Vagina (tissue), 2 donors: ENCODE measurements at regions not wholly inside any gene's neighbourhood (a gene's known extent, or its start where the extent isn't known, plus 50 kb on each side); places are given as distances from the start of the nearest gene placed in this dataset.

Experiments used
- DNase-seq, 2 donors: peaks; one replicate each; pipeline ENCODE4 v3.0.0-alpha.2; 2017; ENCODE audit errors: extremely low spot score in 2 of 2
- H3K27ac ChIP-seq: fragments of 200-600 bp; sonication (generic); one replicate; pipeline ENCODE4 v1.5.1; 2019
- H3K27me3 ChIP-seq: fragments of 200-600 bp; sonication (generic); one replicate; pipeline ENCODE4 v1.5.1; 2019
- H3K36me3 ChIP-seq, 2 donors: fragments of 200-600 bp; sonication (generic); one replicate each; pipeline ENCODE4 v1.5.1; 2017 to 2019
- H3K4me1 ChIP-seq: fragments of 200-600 bp; sonication (generic); one replicate; pipeline ENCODE4 v1.5.1; 2019
- H3K4me3 ChIP-seq, 2 donors: fragments of 200-600 bp; sonication (generic); 1 replicate in 1 of 2; 2 replicates in 1 of 2; pipeline ENCODE4 v1.5.1; 2016 to 2019
- H3K9me3 ChIP-seq: fragments of 200-600 bp; sonication (generic); one replicate; pipeline ENCODE4 v1.5.1; 2019
- CTCF ChIP-seq, 3 experiments: fragments of 450-650 bp in 2 of 3; fragments of 200-600 bp in 1 of 3; sonication (generic) in 1 of 3; IDR thresholded peaks; one replicate each; pipeline ENCODE4 v1.5.1; 2017 to 2019; ENCODE audit warnings: antibody characterized with exemption in 3 of 3, mild to moderate bottlenecking in 2 of 3, moderate library complexity in 2 of 3
- POLR2A ChIP-seq, 2 donors: fragments of 450-650 bp; IDR thresholded peaks; one replicate each; pipeline ENCODE4 v1.6.1; 2017; ENCODE audit warnings: antibody characterized with exemption in 2 of 2, mild to moderate bottlenecking in 2 of 2, moderate library complexity in 2 of 2
- POLR2AphosphoS5 ChIP-seq, 2 donors: sonication (generic); formaldehyde crosslinking; IDR thresholded peaks; one replicate each; pipeline ENCODE4 v1.9.0; 2017; ENCODE audit warnings: antibody characterized with exemption in 2 of 2, mild to moderate bottlenecking in 2 of 2, low read depth in 1 of 2; ENCODE audit not compliant: insufficient read depth in 1 of 2
- intact Hi-C: fragments of 100-400 bp; cut with DNase I; formaldehyde crosslinking; loops from one replicate; pipeline ENCODE4 v1.15.1; 2023

- Histone ChIP-seq H3K36me3 (no peaks in the 10 kb centered on the region), H3K4me1 (no peaks in the 10 kb centered on the region), H3K27me3 (no peaks in the 10 kb centered on the region), H3K9me3 (no peaks in the 10 kb centered on the region), H3K27ac (no peak overlapping the region), H3K4me3 (no peak overlapping the region)
- TF ChIP-seq CTCF (IDR thresholded peaks at IDR 0.05) (no peak), POLR2AphosphoS5 (IDR thresholded peaks at IDR 0.05; ENCODE audit: insufficient read depth in 1 of 2, low read depth in 1 of 2) (no peak), POLR2A (IDR thresholded peaks at IDR 0.05) (no peak)
- intact Hi-C loops = no loop called here
- no peak for DNase-seq
Measured at GRCh38 chr4:96316776-96317175, 476.9 kb downstream of the PDHA2 start.

- H3K4me3 ChIP-seq = no peak overlapping the region
Measured at GRCh38 chr4:96317891-96318290, 478.0 kb downstream of the PDHA2 start.

GRCh38 chr4:96326846-96327245, 487.0 kb downstream of the PDHA2 start:
- Histone ChIP-seq H3K27me3 (no peaks in the 10 kb centered on the region), H3K4me3 (no peak overlapping the region), H3K4me1 (no peaks in the 10 kb centered on the region), H3K27ac (no peak overlapping the region), H3K9me3 (no peaks in the 10 kb centered on the region), H3K36me3 (no peaks in the 10 kb centered on the region)
- intact Hi-C loops = no loop called here
- TF ChIP-seq POLR2A (IDR thresholded peaks at IDR 0.05) (no peak), POLR2AphosphoS5 (IDR thresholded peaks at IDR 0.05; ENCODE audit: insufficient read depth in 1 of 2, low read depth in 1 of 2) (no peak), CTCF (IDR thresholded peaks at IDR 0.05) (no peak)
- DNase-seq = no peak

More at GRCh38 chr4:96317891-96318290, 478.0 kb downstream of the PDHA2 start:
- Histone ChIP-seq H3K4me1 (no peaks in the 10 kb centered on the region), H3K9me3 (no peaks in the 10 kb centered on the region), H3K27ac (no peak overlapping the region), H3K27me3 (no peaks in the 10 kb centered on the region), H3K36me3 (no peaks in the 10 kb centered on the region)
- no peak for TF ChIP-seq CTCF (IDR thresholded peaks at IDR 0.05)
- no peak for TF ChIP-seq POLR2A (IDR thresholded peaks at IDR 0.05)
- no peak for TF ChIP-seq POLR2AphosphoS5 (IDR thresholded peaks at IDR 0.05; ENCODE audit: insufficient read depth in 1 of 2, low read depth in 1 of 2)
- DNase-seq = no peak
- intact Hi-C loops = no loop called here

GRCh38 chr4:96342196-96342595, 502.3 kb downstream of the PDHA2 start:
- H3K4me3 ChIP-seq = no peak overlapping the region
- H3K27ac ChIP-seq = no peak overlapping the region
- no peaks in the 10 kb centered on the region for H3K36me3 ChIP-seq
- H3K9me3 ChIP-seq = no peaks in the 10 kb centered on the region
- intact Hi-C loops = no loop called here
- H3K27me3 ChIP-seq = no peaks in the 10 kb centered on the region
- TF ChIP-seq POLR2AphosphoS5 (IDR thresholded peaks at IDR 0.05; ENCODE audit: insufficient read depth in 1 of 2, low read depth in 1 of 2) (no peak), CTCF (IDR thresholded peaks at IDR 0.05) (no peak), POLR2A (IDR thresholded peaks at IDR 0.05) (no peak)
- no peak for DNase-seq
- H3K4me1 ChIP-seq = no peaks in the 10 kb centered on the region

GRCh38 chr4:96342790-96343455, 503.0 kb downstream of the PDHA2 start:
- H3K27me3 ChIP-seq = no peaks in the 10 kb centered on the region
- intact Hi-C loops = no loop called here
- DNase-seq = no peak

More at GRCh38 chr4:96342790-96343455, 503.0 kb downstream of the PDHA2 start:
- Histone ChIP-seq H3K4me1 (no peaks in the 10 kb centered on the region), H3K27ac (no peak overlapping the region), H3K36me3 (no peaks in the 10 kb centered on the region), H3K4me3 (no peak overlapping the region), H3K9me3 (no peaks in the 10 kb centered on the region)
- no peak for TF ChIP-seq POLR2A (IDR thresholded peaks at IDR 0.05)
- no peak for TF ChIP-seq POLR2AphosphoS5 (IDR thresholded peaks at IDR 0.05; ENCODE audit: insufficient read depth in 1 of 2, low read depth in 1 of 2)
- TF ChIP-seq CTCF (IDR thresholded peaks at IDR 0.05) = no peak
